ENCODE measurements at regions not wholly inside any gene's neighbourhood (a gene's known extent, or its start where the extent isn't known, plus 50 kb on each side); places are given as distances from the start of the nearest gene placed in this dataset.

DNA sequence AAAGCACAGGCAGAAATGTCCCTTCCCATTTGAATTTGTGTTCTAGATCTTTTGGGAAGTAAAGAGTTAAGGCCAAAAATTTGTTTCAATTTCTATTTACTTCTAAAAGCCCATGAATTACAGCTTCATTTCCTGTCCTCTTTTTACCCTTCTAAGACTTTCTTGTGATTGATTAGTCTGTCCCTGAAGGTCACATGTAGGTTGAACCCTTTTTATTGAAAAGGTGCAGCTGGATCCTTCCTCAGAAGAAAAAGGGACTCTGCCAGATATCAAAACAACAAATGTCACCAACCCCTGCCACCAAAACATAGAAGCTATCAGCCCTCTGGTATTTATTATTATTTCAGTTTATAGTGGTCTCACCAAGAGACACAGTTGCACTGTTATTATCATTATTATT, 424.9 kb upstream of the DPP6 start:
- no peak overlapping the region for H3K4me3 ChIP-seq (ENCODE audit: low read depth, low read length)
- DNase-seq (ENCODE audit: low read depth): no peak
- TF ChIP-seq, protein P1, sequence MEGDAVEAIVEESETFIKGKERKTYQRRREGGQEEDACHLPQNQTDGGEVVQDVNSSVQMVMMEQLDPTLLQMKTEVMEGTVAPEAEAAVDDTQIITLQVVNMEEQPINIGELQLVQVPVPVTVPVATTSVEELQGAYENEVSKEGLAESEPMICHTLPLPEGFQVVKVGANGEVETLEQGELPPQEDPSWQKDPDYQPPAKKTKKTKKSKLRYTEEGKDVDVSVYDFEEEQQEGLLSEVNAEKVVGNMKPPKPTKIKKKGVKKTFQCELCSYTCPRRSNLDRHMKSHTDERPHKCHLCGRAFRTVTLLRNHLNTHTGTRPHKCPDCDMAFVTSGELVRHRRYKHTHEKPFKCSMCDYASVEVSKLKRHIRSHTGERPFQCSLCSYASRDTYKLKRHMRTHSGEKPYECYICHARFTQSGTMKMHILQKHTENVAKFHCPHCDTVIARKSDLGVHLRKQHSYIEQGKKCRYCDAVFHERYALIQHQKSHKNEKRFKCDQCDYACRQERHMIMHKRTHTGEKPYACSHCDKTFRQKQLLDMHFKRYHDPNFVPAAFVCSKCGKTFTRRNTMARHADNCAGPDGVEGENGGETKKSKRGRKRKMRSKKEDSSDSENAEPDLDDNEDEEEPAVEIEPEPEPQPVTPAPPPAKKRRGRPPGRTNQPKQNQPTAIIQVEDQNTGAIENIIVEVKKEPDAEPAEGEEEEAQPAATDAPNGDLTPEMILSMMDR (IDR thresholded peaks at IDR 0.05; ENCODE audit: low read depth, low read length, missing control alignments): no peak

DNA sequence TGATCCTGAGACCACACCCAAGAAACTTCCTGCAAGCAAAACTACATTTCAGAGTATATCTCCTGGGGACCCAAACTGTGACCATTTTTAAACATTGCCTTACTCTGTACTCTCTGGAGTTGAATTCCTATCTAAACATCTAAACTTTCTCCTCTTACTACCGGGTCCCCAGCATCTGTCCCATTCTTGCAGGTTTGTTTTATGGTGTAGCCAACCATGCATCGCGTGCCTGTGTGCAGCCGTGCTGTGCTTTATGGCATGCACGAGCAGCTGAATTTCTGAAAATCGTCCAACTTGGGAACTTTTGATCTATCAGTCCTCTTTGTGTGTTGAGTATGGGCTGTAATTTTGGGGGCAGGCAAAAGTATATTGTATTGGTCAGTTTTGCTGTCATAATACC, 423.8 kb upstream of the DPP6 start:
- no peak for DNase-seq (ENCODE audit: low read depth)
- TF ChIP-seq, protein P1 (IDR thresholded peaks at IDR 0.05; ENCODE audit: low read depth, low read length, missing control alignments): no peak
- H3K4me3 ChIP-seq (ENCODE audit: low read depth, low read length): no peak overlapping the region

DNA sequence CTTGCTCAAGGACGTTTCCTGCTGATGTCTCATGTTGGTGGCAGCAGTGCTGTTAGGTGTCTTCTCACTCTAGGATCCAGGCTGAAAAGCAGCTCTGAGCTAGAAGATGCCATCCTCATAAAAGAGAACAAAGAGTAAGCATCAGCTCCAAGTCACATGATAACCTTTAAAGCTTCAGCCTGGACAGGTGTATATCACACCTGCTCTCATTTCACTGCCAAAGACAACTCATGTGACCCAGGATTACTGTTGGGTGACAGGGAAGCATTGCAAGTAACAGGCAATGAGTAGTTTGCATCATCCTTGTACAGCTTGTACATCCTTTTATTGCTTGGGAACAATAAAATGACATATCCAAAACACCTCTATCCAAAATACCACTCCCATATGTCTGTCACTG, 423.4 kb upstream of the DPP6 start:
- TF ChIP-seq, protein P1 (IDR thresholded peaks at IDR 0.05; ENCODE audit: low read depth, low read length, missing control alignments): no peak
- no peak for DNase-seq (ENCODE audit: low read depth)
- no peak overlapping the region for H3K4me3 ChIP-seq (ENCODE audit: low read depth, low read length)

DNA sequence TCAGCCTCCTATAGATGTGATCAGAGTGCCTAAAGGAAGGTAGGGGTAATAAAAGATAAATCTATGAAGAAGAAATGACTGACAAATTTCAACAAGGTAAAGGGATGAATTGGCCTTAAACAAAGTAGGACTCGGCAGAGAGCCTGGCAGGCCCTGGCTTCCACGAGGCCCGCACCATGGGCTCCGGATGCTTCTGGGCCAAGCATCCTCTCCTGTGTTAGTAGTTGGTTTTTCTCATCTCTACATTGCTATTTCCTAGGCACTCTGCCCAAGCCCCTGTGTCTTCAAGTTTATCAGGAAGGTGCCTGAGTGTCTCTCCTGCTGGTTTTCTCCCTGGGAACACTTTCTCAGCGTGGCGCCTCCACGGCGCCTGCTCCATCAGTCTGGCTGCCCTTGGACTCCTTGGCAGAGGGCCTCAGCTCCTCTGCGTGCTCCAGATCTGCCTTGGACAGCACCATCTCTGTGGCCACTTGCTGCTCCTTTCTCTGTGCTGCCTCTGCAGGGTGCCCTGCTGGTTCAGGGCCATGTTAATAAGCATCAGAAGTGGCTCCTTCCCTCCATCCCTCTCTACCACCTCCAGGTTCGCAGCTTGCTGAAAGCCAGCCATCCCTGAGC, 413.3 kb upstream of the DPP6 start:
- TF ChIP-seq, protein P1 (IDR thresholded peaks at IDR 0.05; ENCODE audit: low read depth, low read length, missing control alignments): no peak
- H3K4me3 ChIP-seq (ENCODE audit: low read depth, low read length): no peak overlapping the region
- DNase-seq (ENCODE audit: low read depth): no peak

DNA sequence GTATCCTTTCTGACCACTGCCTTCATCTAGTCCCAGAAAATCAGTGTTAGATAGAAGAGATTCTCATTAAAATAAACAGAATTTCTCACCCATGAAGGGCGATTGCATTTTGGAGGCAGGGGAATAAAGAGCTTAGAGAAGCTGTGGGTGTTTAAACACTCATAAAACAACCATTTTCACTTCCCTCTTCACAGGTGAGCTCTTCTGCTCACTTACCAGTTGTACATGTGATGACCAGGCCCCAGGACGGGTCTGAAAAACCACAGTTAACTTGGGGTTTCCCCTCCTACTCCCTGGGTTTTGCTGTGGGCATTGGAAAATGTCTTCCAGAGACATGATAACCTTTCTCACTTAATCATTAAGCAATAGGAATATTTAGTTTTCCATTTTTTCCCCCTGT, 411.6 kb upstream of the DPP6 start:
- no peak overlapping the region for H3K4me3 ChIP-seq (ENCODE audit: low read depth, low read length)
- no peak for DNase-seq (ENCODE audit: low read depth)
- TF ChIP-seq, protein P1 (IDR thresholded peaks at IDR 0.05; ENCODE audit: low read depth, low read length, missing control alignments): no peak

DNA sequence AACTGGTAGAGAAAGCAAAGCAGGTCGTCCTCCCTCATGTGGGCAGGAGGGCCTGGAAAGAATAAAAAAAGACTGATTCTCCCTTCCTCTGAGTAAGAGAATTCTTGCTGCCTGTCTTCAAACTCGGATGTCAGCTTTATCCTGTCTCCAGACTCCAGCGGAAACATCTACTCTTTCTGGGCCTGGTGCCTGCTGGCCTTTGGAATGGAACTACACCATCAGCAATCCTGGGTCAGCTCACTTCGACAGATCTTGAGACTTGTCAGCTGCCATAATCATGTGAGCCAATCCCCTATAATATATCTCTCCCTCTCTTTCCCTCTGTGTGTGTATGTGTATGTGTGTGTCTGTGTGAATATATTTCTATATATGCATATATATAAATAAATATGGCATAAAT, 411.0 kb upstream of the DPP6 start:
- H3K4me3 ChIP-seq (ENCODE audit: low read depth, low read length): no peak overlapping the region
- TF ChIP-seq, protein P1 (IDR thresholded peaks at IDR 0.05; ENCODE audit: low read depth, low read length, missing control alignments): no peak
- DNase-seq (ENCODE audit: low read depth): no peak

DNA sequence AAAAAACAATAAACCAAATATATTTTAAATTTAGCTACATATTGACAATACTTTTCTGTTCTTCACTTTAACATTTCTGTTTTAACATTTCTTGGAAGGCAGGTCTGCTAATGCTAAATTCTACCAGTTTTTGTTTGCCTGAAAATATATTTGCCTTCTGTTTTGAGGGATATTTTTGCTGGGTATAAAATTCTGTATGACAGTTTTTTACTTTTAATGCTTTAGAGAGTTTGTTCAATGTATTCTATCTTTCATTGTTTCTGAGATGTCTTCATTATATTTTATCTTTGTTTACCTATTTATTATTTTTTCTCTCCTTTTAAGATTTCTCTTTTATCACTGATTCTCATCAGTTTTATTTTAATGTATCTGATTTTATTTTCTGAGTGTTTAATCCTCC, 409.2 kb upstream of the DPP6 start:
- DNase-seq (ENCODE audit: low read depth): no peak
- TF ChIP-seq, protein P1 (IDR thresholded peaks at IDR 0.05; ENCODE audit: low read depth, low read length, missing control alignments): no peak
- H3K4me3 ChIP-seq (ENCODE audit: low read depth, low read length): no peak overlapping the region
